ENCODE measurements at regions not wholly inside any gene's neighbourhood (a gene's known extent, or its start where the extent isn't known, plus 50 kb on each side); places are given as distances from the start of the nearest gene placed in this dataset.

DNA sequence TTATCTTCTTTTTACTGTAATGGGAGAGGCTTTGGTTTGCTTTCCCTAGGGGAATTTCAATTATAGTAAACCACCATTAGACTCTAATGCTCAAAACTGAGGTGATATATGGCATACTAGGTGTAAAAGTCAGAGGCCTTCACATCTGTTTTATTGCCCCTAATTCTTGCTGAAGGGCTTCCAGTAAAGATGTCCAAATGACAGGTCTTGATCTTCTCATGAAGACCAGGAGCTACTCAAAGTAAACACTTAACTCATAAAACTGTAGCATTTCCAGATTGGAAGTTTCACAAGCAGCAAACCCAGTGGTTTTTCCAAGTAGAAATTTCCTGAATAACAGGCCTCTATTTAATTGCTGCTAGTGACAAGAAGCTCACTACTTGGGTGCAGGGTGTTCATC, 286.8 kb downstream of the RBM43 start:
- no peak for TF ChIP-seq POLR2A (IDR thresholded peaks at IDR 0.05)
- TF ChIP-seq CTCF (IDR thresholded peaks at IDR 0.05), result no peak
